K562 (cell line): ENCODE measurements at regions not wholly inside any gene's neighbourhood (a gene's known extent, or its start where the extent isn't known, plus 50 kb on each side); places are given as distances from the start of the nearest gene placed in this dataset.

Experiments used
- ATAC-seq: fragments of 200-7000 bp; cut with Tn5 transposase; 3 replicates; pipeline ENCODE4 v1.9.1; 2020; ENCODE audit warnings: moderate library complexity
- BruUV-seq: library from RNA; stranded (reverse); fragments of 400-500 nt; replicated peaks from 2 replicates; lab custom pipeline; 2021; lab: Mats Ljungman, UMichigan
- CTCF ChIA-PET: fragments of 300-600 bp; formaldehyde crosslinking; extraction: SDS; loops from one replicate; lab custom pipeline; 2021; ENCODE audit warnings: low intra/inter-chr PET ratio; lab: Yijun Ruan, JAX
- POLR2A ChIA-PET: fragments of 300-600, 350-650 bp; sonication (Branson Sonifier 250); formaldehyde crosslinking; extraction: SDS; loops from one replicate; lab custom pipeline; 2021; ENCODE audit warnings: antibody characterized with exemption, inconsistent platforms; lab: Yijun Ruan, JAX
- DNase-seq, 4 experiments: peaks; one replicate each; pipeline versions ENCODE4 v3.0.0 to v3.0.0-alpha.2; 2011 to 2018; ENCODE audit warnings: low spot score in 3 of 4, mixed read lengths in 3 of 4; ENCODE audit errors: extremely low read depth in 1 of 4
- FAIRE-seq: peaks from 2 replicates; lab custom pipeline; 2011; peaks lifted over from hg19 to GRCh38; lab: Jason Lieb, UNC
- H2AFZ ChIP-seq: 2 replicates; pipeline ENCODE4 v1.6.0; 2011; ENCODE audit warnings: low read depth, low read length, control low read depth, inconsistent platforms
- H3K27ac ChIP-seq: fragments of 200-600 bp; 3 replicates; pipeline ENCODE4 v1.8.0; 2011; ENCODE audit warnings: low read depth, mild to moderate bottlenecking, control low read depth, inconsistent platforms, low read length, moderate library complexity, mixed read lengths; ENCODE audit errors: extremely low read depth
- H3K27me3 ChIP-seq, 2 experiments: fragments of 300-600 bp in 1 of 2; 2 replicates in 1 of 2; 3 replicates in 1 of 2; pipeline versions ENCODE4 v1.6.0 to v1.8.0; 2011; ENCODE audit warnings: inconsistent platforms in 2 of 2, low read length in 2 of 2, mild to moderate bottlenecking in 1 of 2, mixed read lengths in 1 of 2, moderate library complexity in 1 of 2; ENCODE audit not compliant: control insufficient read depth in 2 of 2, insufficient read depth in 2 of 2
- H3K36me3 ChIP-seq: fragments of 300-600 bp; 3 replicates; pipeline ENCODE4 v1.8.0; 2011; ENCODE audit warnings: mild to moderate bottlenecking, low read length, inconsistent platforms; ENCODE audit not compliant: control insufficient read depth, insufficient read depth
- H3K4me1 ChIP-seq, 2 experiments: fragments of 200-600 bp in 1 of 2; replicated peaks in 1 of 2; 2 replicates in 1 of 2; 3 replicates in 1 of 2; pipeline versions ENCODE4 v1.5.1 to v1.8.0; 2011; ENCODE audit warnings: inconsistent platforms in 2 of 2, low read length in 2 of 2, mild to moderate bottlenecking in 1 of 2, mixed read lengths in 1 of 2, moderate library complexity in 1 of 2; ENCODE audit not compliant: control insufficient read depth in 2 of 2, insufficient read depth in 2 of 2
- H3K4me2 ChIP-seq: 2 replicates; pipeline ENCODE4 v1.6.1; 2011; ENCODE audit warnings: low read length, control low read depth, inconsistent platforms, mixed read lengths; ENCODE audit not compliant: insufficient read depth
- H3K4me3 ChIP-seq: fragments of 200-600 bp; sonication (generic), shearing (Covaris generic); 2 replicates; pipeline ENCODE4 v1.5.1; 2016; ENCODE audit warnings: control low read depth, inconsistent platforms
- H3K79me2 ChIP-seq: fragments of 200-600 bp; 3 replicates; pipeline ENCODE4 v1.8.0; 2011; ENCODE audit warnings: low read length, inconsistent platforms; ENCODE audit not compliant: control insufficient read depth, insufficient read depth
- H3K9ac ChIP-seq, 2 experiments: 2 replicates each; pipeline versions ENCODE4 v1.6.0 to v1.6.1; 2011; ENCODE audit warnings: low read depth in 2 of 2, low read length in 2 of 2, control low read depth in 1 of 2, inconsistent platforms in 1 of 2, mild to moderate bottlenecking in 1 of 2, mixed read lengths in 1 of 2; ENCODE audit not compliant: insufficient read depth in 1 of 2
- H3K9me1 ChIP-seq: one replicate; pipeline ENCODE4 v1.6.0; 2011; ENCODE audit warnings: inconsistent platforms, mild to moderate bottlenecking, low read length, moderate library complexity; ENCODE audit not compliant: control insufficient read depth, insufficient read depth
- H3K9me3 ChIP-seq: replicated peaks from 2 replicates; pipeline ENCODE4 v1.5.1; 2011; ENCODE audit warnings: low read depth, low read length, inconsistent platforms; ENCODE audit not compliant: control insufficient read depth, insufficient read depth
- H4K20me1 ChIP-seq: replicated peaks from 2 replicates; pipeline ENCODE4 v1.6.1; 2011; ENCODE audit warnings: low read length, inconsistent platforms, mixed read lengths; ENCODE audit not compliant: control insufficient read depth, insufficient read depth
- CREBBP ChIP-seq: IDR thresholded peaks from one replicate; pipeline ENCODE4 v1.6.1; 2012; ENCODE audit warnings: low read depth, mild to moderate bottlenecking, control low read depth, inconsistent platforms, low read length
- HNRNPK ChIP-seq: fragments of 200-400 bp; formaldehyde crosslinking; IDR thresholded peaks from one replicate; pipeline ENCODE4 v1.6.1; 2018; ENCODE audit warnings: mild to moderate bottlenecking, low read depth, low read length; ENCODE audit not compliant: poor library complexity, severe bottlenecking
- KDM1A ChIP-seq, 2 experiments: fragments of 450-650 bp; IDR thresholded peaks; 2 replicates each; pipeline ENCODE4 v1.6.1; 2016; ENCODE audit warnings: mild to moderate bottlenecking in 2 of 2
- SNAPC5 ChIP-seq: fragments of 250-450 bp; sonication (Bioruptor Pico); IDR thresholded peaks from 2 replicates; pipeline ENCODE4 v1.8.0; 2021; ENCODE audit warnings: moderate library complexity, mild to moderate bottlenecking, inconsistent platforms
- ZBTB2 ChIP-seq: fragments of 450-650 bp; IDR thresholded peaks from 2 replicates; pipeline ENCODE4 v1.6.1; 2016; ENCODE audit warnings: antibody characterized with exemption
- ZBTB26 ChIP-seq: fragments of 450-650 bp; formaldehyde crosslinking; IDR thresholded peaks from 2 replicates; pipeline ENCODE4 v1.4.0; 2022; ENCODE audit warnings: missing genetic modification characterization
- ZNF165 ChIP-seq: fragments of 250-450 bp; sonication (Bioruptor Pico); IDR thresholded peaks from 2 replicates; pipeline ENCODE4 v1.4.0; 2020; ENCODE audit warnings: borderline replicate concordance
- ZNF174 ChIP-seq: fragments of 250-450 bp; sonication (Bioruptor Pico); IDR thresholded peaks from 2 replicates; pipeline ENCODE4 v1.4.0; 2020; ENCODE audit warnings: mild to moderate bottlenecking
- ZNF184 ChIP-seq: sonication (generic); formaldehyde crosslinking; IDR thresholded peaks from 2 replicates; pipeline ENCODE4 v1.5.0; 2020; ENCODE audit warnings: missing genetic modification reagents
- ZNF316 ChIP-seq: fragments of 450-650 bp; IDR thresholded peaks from 2 replicates; pipeline ENCODE4 v1.6.1; 2016
- WGBS: fragments of 100-300 bp; shearing (Covaris generic); methylation state at CpG from one replicate; pipeline ENCODE4 v1.1.6; 2016; ENCODE audit warnings: low coverage, mixed read lengths; ENCODE audit not compliant: insufficient coverage; ENCODE audit errors: missing lambda C conversion rate; 5-methylcytosine and 5-hydroxymethylcytosine counted together
- in situ Hi-C: fragments of 300-500 bp; cut with MboI; formaldehyde crosslinking; loops from 4 replicates; pipeline ENCODE4 v1.15.0; 2018; ENCODE audit warnings: inconsistent platforms, mixed read lengths
- intact Hi-C: fragments of 100-400 bp; cut with micrococcal nuclease; formaldehyde crosslinking; loops from 2 replicates; pipeline ENCODE4 v1.14.2; 2022

DNA sequence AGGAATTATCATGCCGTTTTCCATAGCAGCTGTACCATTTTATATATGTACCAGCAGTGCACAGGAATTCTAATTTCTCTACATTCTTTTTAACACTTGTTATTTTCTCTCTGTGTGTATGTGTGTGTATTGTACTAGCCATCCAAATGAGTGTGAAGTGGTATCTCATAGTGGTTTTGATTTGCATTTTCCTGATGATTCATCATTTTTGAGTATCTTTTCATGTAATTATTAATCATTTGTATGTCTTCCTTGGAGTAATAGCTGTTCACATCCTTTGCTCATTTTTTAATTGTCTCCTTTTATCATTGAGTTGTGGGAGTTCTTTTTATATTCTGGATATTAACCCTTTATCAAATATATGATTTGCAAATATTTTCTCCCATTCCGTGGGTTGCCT lies 95.6 kb upstream of the MANSC4 start (continued):
- TF ChIP-seq ZBTB2 = no peak
- no peak for TF ChIP-seq ZNF174
- TF ChIP-seq SNAPC5 (CRISPR knock-in tag) = no peak
- no peak for TF ChIP-seq ZNF165 (CRISPR knock-in tag)
- TF ChIP-seq CREBBP = no peak
- no peak for TF ChIP-seq KDM1A (IDR thresholded peaks at IDR 0.05)
- no peak for TF ChIP-seq ZNF184 (CRISPR knock-in tag)
- peak; percentile 91 for TF ChIP-seq ZNF316

DNA sequence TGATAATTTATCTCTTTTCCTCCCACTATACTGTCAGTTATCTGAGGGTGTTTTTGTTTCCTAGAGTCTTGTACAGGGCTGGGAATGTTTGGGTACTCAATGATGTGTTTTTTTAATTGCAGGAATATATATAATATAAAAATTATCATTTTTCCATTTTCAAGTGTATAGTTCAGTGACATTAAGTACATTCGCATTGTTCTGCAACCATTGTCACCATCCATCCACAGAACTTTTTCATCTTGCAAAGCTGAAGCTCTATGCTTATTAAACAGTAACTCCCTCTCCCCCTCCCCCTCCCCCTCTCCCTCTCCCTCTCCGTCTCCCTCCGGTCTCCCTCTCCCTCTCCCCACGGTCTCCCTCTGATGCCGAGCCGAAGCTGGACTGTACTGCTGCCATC lies 93.0 kb upstream of the MANSC4 start:
- Histone ChIP-seq H3K27ac (no peak overlapping the region), H3K36me3 (no peaks in the 10 kb centered on the region), H3K27me3 (no peaks in the 10 kb centered on the region), H3K9ac (no peak overlapping the region), H2AFZ (no peak overlapping the region), H3K79me2 (no peaks in the 10 kb centered on the region), H3K4me3 (no peak overlapping the region), H3K9me1 (no peaks in the 10 kb centered on the region), H3K9me3 (no peaks in the 10 kb centered on the region), H4K20me1 (no peaks in the 10 kb centered on the region), H3K4me1 (peaks cover 7% of the 10 kb centered on the region in 2 experiments; a peak in 4 of 5 replicates), H3K4me2 (no peak overlapping the region)
- no TSS peak for BruUV-seq
- TF ChIP-seq HNRNPK (peak; percentile 75), ZBTB26 (CRISPR knock-in tag) (no peak)
- 100% methylated on average over 1 of the region's 6 CpGs for WGBS
- FAIRE-seq = no peak
- in situ Hi-C loops (no loop called here), intact Hi-C loops (no loop called here)
- no peak for ATAC-seq
- POLR2A ChIA-PET = no interaction called here
- CTCF ChIA-PET = no interaction called here
- DNase-seq = no peak
